ENCODE measurements at regions not wholly inside any gene's neighbourhood (a gene's known extent, or its start where the extent isn't known, plus 50 kb on each side); places are given as distances from the start of the nearest gene placed in this dataset.

DNA sequence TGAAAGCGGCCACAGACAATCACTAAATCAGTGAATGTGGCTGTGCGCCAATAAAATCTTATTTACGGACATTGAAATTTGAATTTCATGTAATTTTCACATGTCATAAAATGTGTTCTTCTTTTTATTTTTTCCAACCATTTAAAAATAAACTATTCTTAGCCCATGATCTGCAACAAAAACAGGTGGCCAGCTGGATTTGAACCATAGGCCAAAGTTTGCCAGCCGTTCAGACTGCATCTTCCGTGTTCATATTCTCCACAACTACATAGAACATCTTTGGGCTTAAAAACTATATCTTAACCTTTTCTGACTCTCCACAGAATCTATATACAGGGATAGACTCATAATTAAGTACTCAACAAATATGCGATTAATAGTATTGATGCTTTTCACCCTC is 81.2 kb upstream of the RALGPS2 start:
- Histone ChIP-seq H3K79me2 (ENCODE audit: control insufficient read depth, low read length) (no peaks in the 10 kb centered on the region), H3K4me1 (ENCODE audit: control insufficient read depth, low read length) (peaks cover 43% of the 10 kb centered on the region), H3K27me3 (ENCODE audit: control insufficient read depth, low read length) (no peaks in the 10 kb centered on the region), H3F3A (ENCODE audit: control insufficient read depth, insufficient read depth) (no peaks in the 10 kb centered on the region; the same call in 1 of the 2 replicates), H3K36me3 (ENCODE audit: control insufficient read depth, low read length) (no peaks in the 10 kb centered on the region), H3K4me2 (ENCODE audit: low read length) (peak overlapping the region; percentile 23), H3K4me3 (ENCODE audit: low read length) (no peak overlapping the region; the same call in 1 of the 2 replicates), H3K27ac (ENCODE audit: low read depth, low read length) (0 out of 2 replicates have a peak overlapping the region, but pooled peaks have one; percentile 2), H4K20me1 (ENCODE audit: control insufficient read depth, insufficient read depth, low read depth, low read length) (no peaks in the 10 kb centered on the region), H3K9me2 (replicated peaks; ENCODE audit: control insufficient read depth, low read length) (no peaks in the 10 kb centered on the region), H3K9me3 (ENCODE audit: control insufficient read depth, insufficient read depth, low read length) (no peaks in the 10 kb centered on the region)
- TF ChIP-seq, protein P1, sequence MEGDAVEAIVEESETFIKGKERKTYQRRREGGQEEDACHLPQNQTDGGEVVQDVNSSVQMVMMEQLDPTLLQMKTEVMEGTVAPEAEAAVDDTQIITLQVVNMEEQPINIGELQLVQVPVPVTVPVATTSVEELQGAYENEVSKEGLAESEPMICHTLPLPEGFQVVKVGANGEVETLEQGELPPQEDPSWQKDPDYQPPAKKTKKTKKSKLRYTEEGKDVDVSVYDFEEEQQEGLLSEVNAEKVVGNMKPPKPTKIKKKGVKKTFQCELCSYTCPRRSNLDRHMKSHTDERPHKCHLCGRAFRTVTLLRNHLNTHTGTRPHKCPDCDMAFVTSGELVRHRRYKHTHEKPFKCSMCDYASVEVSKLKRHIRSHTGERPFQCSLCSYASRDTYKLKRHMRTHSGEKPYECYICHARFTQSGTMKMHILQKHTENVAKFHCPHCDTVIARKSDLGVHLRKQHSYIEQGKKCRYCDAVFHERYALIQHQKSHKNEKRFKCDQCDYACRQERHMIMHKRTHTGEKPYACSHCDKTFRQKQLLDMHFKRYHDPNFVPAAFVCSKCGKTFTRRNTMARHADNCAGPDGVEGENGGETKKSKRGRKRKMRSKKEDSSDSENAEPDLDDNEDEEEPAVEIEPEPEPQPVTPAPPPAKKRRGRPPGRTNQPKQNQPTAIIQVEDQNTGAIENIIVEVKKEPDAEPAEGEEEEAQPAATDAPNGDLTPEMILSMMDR (IDR thresholded peaks at IDR 0.05; ENCODE audit: low read depth, low read length, poor library complexity, severe bottlenecking): no peak
- TF ChIP-seq EZH2phosphoT487 (IDR thresholded peaks at IDR 0.05; ENCODE audit: borderline replicate concordance, low read length): no peak

GRCh38 chr1:178644308-178645120 is 80.5 kb upstream of the RALGPS2 start:
- peak overlapping the region; percentile 23 for H3K4me2 ChIP-seq (ENCODE audit: low read length)
- H3K27ac ChIP-seq (ENCODE audit: low read depth, low read length): 0 out of 2 replicates have a peak overlapping the region, but pooled peaks have one; percentile 2
- H3K27me3 ChIP-seq (ENCODE audit: control insufficient read depth, low read length): no peaks in the 10 kb centered on the region
- no peaks in the 10 kb centered on the region; the same call in 1 of the 2 replicates for H3F3A ChIP-seq (ENCODE audit: control insufficient read depth, insufficient read depth)
- H3K4me1 ChIP-seq (ENCODE audit: control insufficient read depth, low read length): peaks cover 43% of the 10 kb centered on the region
- no peaks in the 10 kb centered on the region for H3K9me2 ChIP-seq (replicated peaks; ENCODE audit: control insufficient read depth, low read length)
- peak overlapping the region; percentile 13; the same call in 1 of the 2 replicates for H3K4me3 ChIP-seq (ENCODE audit: low read length)
- no peaks in the 10 kb centered on the region for H3K79me2 ChIP-seq (ENCODE audit: control insufficient read depth, low read length)
- H4K20me1 ChIP-seq (ENCODE audit: control insufficient read depth, insufficient read depth, low read depth, low read length): no peaks in the 10 kb centered on the region
- H3K9me3 ChIP-seq (ENCODE audit: control insufficient read depth, insufficient read depth, low read length): no peaks in the 10 kb centered on the region
- no peak for TF ChIP-seq EZH2phosphoT487 (IDR thresholded peaks at IDR 0.05; ENCODE audit: borderline replicate concordance, low read length)
- TF ChIP-seq, protein P1 (IDR thresholded peaks at IDR 0.05; ENCODE audit: low read depth, low read length, poor library complexity, severe bottlenecking): no peak
- no peaks in the 10 kb centered on the region for H3K36me3 ChIP-seq (ENCODE audit: control insufficient read depth, low read length)

DNA sequence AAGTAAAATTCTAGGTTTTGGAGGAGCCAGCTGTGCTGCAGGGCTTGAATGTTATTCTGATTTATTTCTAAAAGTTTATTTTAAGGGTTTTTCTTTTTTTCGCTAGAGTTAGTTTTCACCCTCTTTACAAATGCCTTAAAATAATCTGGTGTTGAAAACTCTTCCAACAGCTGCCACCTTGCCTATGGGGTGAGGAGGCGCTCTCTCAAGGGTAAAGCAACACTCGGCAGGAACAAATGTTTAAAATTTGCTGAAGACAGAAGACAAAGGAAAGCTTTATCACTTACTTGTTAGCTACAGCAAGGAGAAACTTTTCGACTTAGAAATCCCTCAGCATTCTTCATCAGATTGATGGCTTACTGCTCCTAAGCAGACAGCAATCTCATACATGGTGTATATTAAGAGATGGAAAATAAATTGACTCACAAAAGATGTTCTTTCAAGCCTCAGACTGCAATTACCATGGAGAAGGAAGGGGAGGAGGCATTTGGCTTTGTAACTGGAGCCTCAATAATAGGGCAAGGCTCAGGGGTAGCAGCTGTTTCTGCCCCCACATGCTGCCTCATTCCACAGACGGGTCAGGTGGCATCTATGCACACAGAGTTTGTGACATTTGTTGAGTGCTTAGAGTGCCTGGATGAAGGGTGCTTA is 79.8 kb upstream of the RALGPS2 start:
- no peak for TF ChIP-seq EZH2phosphoT487 (IDR thresholded peaks at IDR 0.05; ENCODE audit: borderline replicate concordance, low read length)
- TF ChIP-seq, protein P1 (IDR thresholded peaks at IDR 0.05; ENCODE audit: low read depth, low read length, poor library complexity, severe bottlenecking): no peak
- Histone ChIP-seq H3K36me3 (ENCODE audit: control insufficient read depth, low read length) (no peaks in the 10 kb centered on the region), H3K9me2 (replicated peaks; ENCODE audit: control insufficient read depth, low read length) (no peaks in the 10 kb centered on the region), H3K79me2 (ENCODE audit: control insufficient read depth, low read length) (no peaks in the 10 kb centered on the region), H3K27me3 (ENCODE audit: control insufficient read depth, low read length) (no peaks in the 10 kb centered on the region), H3K4me3 (ENCODE audit: low read length) (no peak overlapping the region), H3K4me2 (ENCODE audit: low read length) (no peak overlapping the region; the same call in 1 of the 2 replicates), H3K4me1 (ENCODE audit: control insufficient read depth, low read length) (peaks cover 43% of the 10 kb centered on the region), H3K9me3 (ENCODE audit: control insufficient read depth, insufficient read depth, low read length) (no peaks in the 10 kb centered on the region), H4K20me1 (ENCODE audit: control insufficient read depth, insufficient read depth, low read depth, low read length) (no peaks in the 10 kb centered on the region), H3K27ac (ENCODE audit: low read depth, low read length) (no peak overlapping the region), H3F3A (ENCODE audit: control insufficient read depth, insufficient read depth) (no peaks in the 10 kb centered on the region; the same call in 1 of the 2 replicates)
